Lung (tissue), 11 donors: ENCODE measurements at regions not wholly inside any gene's neighbourhood (a gene's known extent, or its start where the extent isn't known, plus 50 kb on each side); places are given as distances from the start of the nearest gene placed in this dataset.
"Not testable (repeated sequence)": the region's sequence is repeated elsewhere in the genome, so short reads cannot be mapped to it uniquely, and the experiment has no call there.

ENCODE experiments used
- ATAC-seq: fragments of 200-7000 bp; cut with Tn5 transposase; one replicate; pipeline ENCODE4 v1.9.1; 2020; ENCODE audit warnings: moderate number of reproducible peaks; ENCODE audit not compliant: insufficient read depth, low FRiP score
- DNase-seq, 3 donors: peaks; one replicate each; pipeline ENCODE4 v3.0.0-alpha.2; 2013 to 2017
- H3K27ac ChIP-seq, 2 donors: one replicate each; pipeline ENCODE4 v1.5.1; 2013; ENCODE audit warnings: mild to moderate bottlenecking in 2 of 2, moderate library complexity in 2 of 2, control low read depth in 1 of 2, inconsistent platforms in 1 of 2, low read depth in 1 of 2, low read length in 1 of 2
- H3K27me3 ChIP-seq, 3 donors: one replicate each; pipeline ENCODE4 v1.5.1; 2013; ENCODE audit warnings: low read length in 2 of 3; ENCODE audit not compliant: control insufficient read depth in 3 of 3, insufficient read depth in 3 of 3
- H3K36me3 ChIP-seq, 4 donors: one replicate each; pipeline ENCODE4 v1.5.1; 2013; ENCODE audit warnings: low read length in 4 of 4, mild to moderate bottlenecking in 1 of 4, moderate library complexity in 1 of 4; ENCODE audit not compliant: control insufficient read depth in 4 of 4, insufficient read depth in 4 of 4
- H3K4me1 ChIP-seq, 5 donors: one replicate each; pipeline ENCODE4 v1.5.1; 2013; ENCODE audit warnings: low read length in 5 of 5, mild to moderate bottlenecking in 2 of 5, moderate library complexity in 1 of 5; ENCODE audit not compliant: control insufficient read depth in 5 of 5, insufficient read depth in 5 of 5
- H3K4me3 ChIP-seq: one replicate; pipeline ENCODE4 v1.5.1; 2013; ENCODE audit warnings: mild to moderate bottlenecking, control low read depth, moderate library complexity
- H3K9ac ChIP-seq, 2 donors: one replicate each; pipeline ENCODE4 v1.5.1; 2013; ENCODE audit warnings: low read length in 2 of 2, control low read depth in 1 of 2; ENCODE audit not compliant: insufficient read depth in 1 of 2
- H3K9me3 ChIP-seq, 4 donors: one replicate each; pipeline ENCODE4 v1.5.1; 2013; ENCODE audit warnings: low read length in 3 of 4, mild to moderate bottlenecking in 1 of 4, moderate library complexity in 1 of 4; ENCODE audit not compliant: control insufficient read depth in 4 of 4, insufficient read depth in 3 of 4
- CTCF ChIP-seq: IDR thresholded peaks from 2 replicates; pipeline ENCODE4 v1.5.1; 2012; ENCODE audit warnings: mild to moderate bottlenecking; ENCODE audit errors: control extremely low read depth, extremely low read depth
- WGBS, 2 donors: extraction: QIAGEN DNeasy Blood & Tissue Kit; methylation state at CpG; one replicate each; pipeline ENCODE4 v1.1.7; 2013; 5-methylcytosine and 5-hydroxymethylcytosine counted together
- donor health status: control.
- donor health status: control.
- donor health status: Bipolar disorder and iron deficiency.
- donor health status: healthy.
- donor health status: DM: yes; HTN: yes; CAD: no.

GRCh38 chr5:57932761-57933160, 450.1 kb upstream of the ACTBL2 start:
- no peak for TF ChIP-seq CTCF
- DNase-seq, result no peak
- Histone ChIP-seq H3K4me1 (peaks cover 0 to 7% (median 0%) of the 10 kb centered on the region in 5 donors), H3K4me3 (no peak overlapping the region), H3K9ac (no peak overlapping the region), H3K9me3 (peaks cover 0 to 2% (median 0%) of the 10 kb centered on the region in 4 donors), H3K27me3 (no peaks in the 10 kb centered on the region), H3K27ac (no peak overlapping the region), H3K36me3 (no peaks in the 10 kb centered on the region)
- ATAC-seq, result no peak
- WGBS, 2 donors, result 64 to 79% methylated on average over 3 of the region's 3 CpGs

GRCh38 chr5:57931807-57932206, 449.2 kb upstream of the ACTBL2 start:
- Histone ChIP-seq H3K4me1 (no peaks in the 10 kb centered on the region), H3K9ac (no peak overlapping the region), H3K27ac (no peak overlapping the region), H3K4me3 (no peak overlapping the region), H3K27me3 (no peaks in the 10 kb centered on the region), H3K36me3 (no peaks in the 10 kb centered on the region), H3K9me3 (peaks cover 0 to 2% (median 0%) of the 10 kb centered on the region in 4 donors)
- TF ChIP-seq CTCF, result no peak
- DNase-seq, result no peak
- 64 to 70% methylated on average over 1 of the region's 1 CpG for WGBS, 2 donors
- ATAC-seq, result no peak

GRCh38 chr5:57931352-57931751, 448.7 kb upstream of the ACTBL2 start:
- no peak overlapping the region for H3K9ac ChIP-seq
- no peak for TF ChIP-seq CTCF
- no peaks in the 10 kb centered on the region for H3K27me3 ChIP-seq
- DNase-seq (no peak), ATAC-seq (no peak)
- no peaks in the 10 kb centered on the region for H3K36me3 ChIP-seq
- no peak overlapping the region for H3K27ac ChIP-seq
- H3K9me3 ChIP-seq, result peaks cover 0 to 2% (median 0%) of the 10 kb centered on the region in 4 donors
- no peaks in the 10 kb centered on the region for H3K4me1 ChIP-seq
- H3K4me3 ChIP-seq, result no peak overlapping the region

- no peak for TF ChIP-seq CTCF
- Histone ChIP-seq H3K9ac (no peak overlapping the region), H3K4me3 (no peak overlapping the region), H3K27ac (no peak overlapping the region), H3K9me3 (peaks cover 0 to 2% (median 0%) of the 10 kb centered on the region in 4 donors), H3K27me3 (no peaks in the 10 kb centered on the region), H3K36me3 (no peaks in the 10 kb centered on the region), H3K4me1 (no peaks in the 10 kb centered on the region)
- ATAC-seq (no peak), DNase-seq (no peak)
- 85 to 96% methylated on average over 5 of the region's 5 CpGs for WGBS, 2 donors
These were observed 446.7 kb upstream of the ACTBL2 start for GRCh38 chr5:57929271-57929670.

- WGBS, 2 donors, result 90 to 92% methylated on average over 6 of the region's 6 CpGs
- not testable (repeated sequence) for DNase-seq, H3K4me3 ChIP-seq, H3K9ac ChIP-seq, H3K4me1 ChIP-seq, H3K27ac ChIP-seq, H3K9me3 ChIP-seq, ATAC-seq, H3K36me3 ChIP-seq, H3K27me3 ChIP-seq
These were observed 440.5 kb upstream of the ACTBL2 start for GRCh38 chr5:57923094-57923493.
